Breast epithelium (tissue), 4 donors: ENCODE measurements at regions not wholly inside any gene's neighbourhood (a gene's known extent, or its start where the extent isn't known, plus 50 kb on each side); places are given as distances from the start of the nearest gene placed in this dataset.

Experiments
- DNase-seq, 2 donors: peaks; one replicate each; pipeline ENCODE4 v3.0.0-alpha.2; 2019; ENCODE audit warnings: low spot score in 2 of 2
- H3K27ac ChIP-seq, 2 donors: fragments of 200-600 bp; sonication (generic) in 1 of 2; one replicate each; pipeline ENCODE4 v1.5.1; 2016 to 2019; ENCODE audit warnings: mild to moderate bottlenecking in 1 of 2
- H3K27me3 ChIP-seq, 2 donors: fragments of 200-600 bp; sonication (generic) in 1 of 2; one replicate each; pipeline versions ENCODE4 v1.5.1 to v1.6.0; 2017 to 2019; ENCODE audit warnings: control low read depth in 1 of 2, mild to moderate bottlenecking in 1 of 2
- H3K36me3 ChIP-seq: fragments of 200-600 bp; one replicate; pipeline ENCODE4 v1.5.1; 2019
- H3K4me1 ChIP-seq, 2 donors: fragments of 200-600 bp; sonication (generic); one replicate each; pipeline ENCODE4 v1.5.1; 2016 to 2019; ENCODE audit warnings: control low read depth in 1 of 2
- H3K4me3 ChIP-seq, 3 donors: fragments of 200-600 bp; sonication (generic); 1 replicate in 2 of 3; 2 replicates in 1 of 3; pipeline ENCODE4 v1.5.1; 2016 to 2019; ENCODE audit warnings: mild to moderate bottlenecking in 3 of 3, moderate library complexity in 2 of 3
- H3K9me3 ChIP-seq, 2 donors: fragments of 200-600 bp; sonication (generic) in 1 of 2; one replicate each; pipeline ENCODE4 v1.5.1; 2016 to 2019; ENCODE audit warnings: control low read depth in 1 of 2
- POLR2A ChIP-seq: fragments of 450-650 bp; IDR thresholded peaks from one replicate; pipeline ENCODE4 v1.6.1; 2016; ENCODE audit warnings: antibody characterized with exemption, mild to moderate bottlenecking, moderate library complexity
- POLR2AphosphoS5 ChIP-seq, 3 donors: sonication (generic); formaldehyde crosslinking; IDR thresholded peaks; one replicate each; pipeline ENCODE4 v1.6.1; 2017; ENCODE audit warnings: antibody characterized with exemption in 3 of 3
- intact Hi-C: fragments of 100-400 bp; cut with DNase I; formaldehyde crosslinking; loops from one replicate; pipeline ENCODE4 v1.15.1; 2023; ENCODE audit warnings: low total_unique reads
- TF ChIP-seq, protein P1 (sequence below), 3 donors: fragments of 450-650 bp; IDR thresholded peaks; one replicate each; pipeline ENCODE4 v1.5.1; 2016 to 2017; ENCODE audit warnings: antibody characterized with exemption in 3 of 3, mild to moderate bottlenecking in 3 of 3, moderate library complexity in 3 of 3

DNA sequence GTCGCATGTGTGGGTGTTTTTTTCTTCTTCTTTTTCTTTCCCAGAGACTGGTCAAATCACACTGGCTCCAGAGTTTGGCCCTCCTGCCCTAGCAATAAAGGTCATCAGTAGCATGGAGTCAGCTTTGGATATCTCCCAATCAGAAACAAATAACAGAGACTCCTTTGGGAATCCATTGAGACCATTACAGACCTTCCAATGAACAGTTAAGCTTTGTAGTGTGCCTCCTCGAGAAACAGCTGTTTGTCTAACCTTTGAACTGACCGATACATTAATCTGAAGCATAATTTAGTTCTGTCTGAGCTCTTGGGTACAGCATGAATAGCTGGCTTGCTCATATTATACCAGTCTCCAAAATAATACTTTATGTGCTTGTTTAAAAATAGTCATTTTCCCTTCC, 1103.2 kb downstream of the GATA3 start:
- H3K36me3 ChIP-seq = no peaks in the 10 kb centered on the region
- H3K9me3 ChIP-seq = peaks cover 7 to 16% of the 10 kb centered on the region in 2 donors
- no peaks in the 10 kb centered on the region for H3K4me1 ChIP-seq
- no peaks in the 10 kb centered on the region for H3K27me3 ChIP-seq
- no peak overlapping the region for H3K4me3 ChIP-seq
- DNase-seq = no peak
- no peak overlapping the region for H3K27ac ChIP-seq
- TF ChIP-seq, protein P1, sequence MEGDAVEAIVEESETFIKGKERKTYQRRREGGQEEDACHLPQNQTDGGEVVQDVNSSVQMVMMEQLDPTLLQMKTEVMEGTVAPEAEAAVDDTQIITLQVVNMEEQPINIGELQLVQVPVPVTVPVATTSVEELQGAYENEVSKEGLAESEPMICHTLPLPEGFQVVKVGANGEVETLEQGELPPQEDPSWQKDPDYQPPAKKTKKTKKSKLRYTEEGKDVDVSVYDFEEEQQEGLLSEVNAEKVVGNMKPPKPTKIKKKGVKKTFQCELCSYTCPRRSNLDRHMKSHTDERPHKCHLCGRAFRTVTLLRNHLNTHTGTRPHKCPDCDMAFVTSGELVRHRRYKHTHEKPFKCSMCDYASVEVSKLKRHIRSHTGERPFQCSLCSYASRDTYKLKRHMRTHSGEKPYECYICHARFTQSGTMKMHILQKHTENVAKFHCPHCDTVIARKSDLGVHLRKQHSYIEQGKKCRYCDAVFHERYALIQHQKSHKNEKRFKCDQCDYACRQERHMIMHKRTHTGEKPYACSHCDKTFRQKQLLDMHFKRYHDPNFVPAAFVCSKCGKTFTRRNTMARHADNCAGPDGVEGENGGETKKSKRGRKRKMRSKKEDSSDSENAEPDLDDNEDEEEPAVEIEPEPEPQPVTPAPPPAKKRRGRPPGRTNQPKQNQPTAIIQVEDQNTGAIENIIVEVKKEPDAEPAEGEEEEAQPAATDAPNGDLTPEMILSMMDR (IDR thresholded peaks at IDR 0.05) = no peak
- no peak for TF ChIP-seq POLR2A
- no peak for TF ChIP-seq POLR2AphosphoS5 (IDR thresholded peaks at IDR 0.05)
- intact Hi-C loops = no loop called here

DNA sequence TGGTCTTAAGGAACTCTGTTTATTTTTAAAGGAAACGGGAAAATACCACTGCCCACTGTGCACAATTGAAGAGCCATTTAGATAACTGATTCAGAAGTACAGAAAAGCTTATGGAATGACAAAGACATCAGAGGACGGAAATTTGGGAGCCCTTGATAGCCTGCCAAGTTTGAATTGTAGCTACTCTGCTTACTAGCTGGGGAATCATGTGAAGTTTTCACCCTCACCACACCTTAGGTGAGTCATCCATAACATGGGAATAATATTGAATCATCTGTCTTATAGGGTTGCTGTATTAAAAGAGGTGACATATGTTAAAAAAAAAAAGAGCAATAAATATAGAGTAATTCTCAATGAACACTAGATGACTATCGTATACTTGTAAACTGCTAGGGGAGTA, 1104.2 kb downstream of the GATA3 start:
- H3K36me3 ChIP-seq = no peaks in the 10 kb centered on the region
- H3K4me1 ChIP-seq = no peaks in the 10 kb centered on the region
- no peak overlapping the region for H3K27ac ChIP-seq
- TF ChIP-seq POLR2AphosphoS5 (IDR thresholded peaks at IDR 0.05) = no peak
- intact Hi-C loops = no loop called here
- H3K4me3 ChIP-seq = no peak overlapping the region
- peaks cover 7 to 16% of the 10 kb centered on the region in 2 donors for H3K9me3 ChIP-seq
- no peaks in the 10 kb centered on the region for H3K27me3 ChIP-seq
- no peak for DNase-seq

DNA sequence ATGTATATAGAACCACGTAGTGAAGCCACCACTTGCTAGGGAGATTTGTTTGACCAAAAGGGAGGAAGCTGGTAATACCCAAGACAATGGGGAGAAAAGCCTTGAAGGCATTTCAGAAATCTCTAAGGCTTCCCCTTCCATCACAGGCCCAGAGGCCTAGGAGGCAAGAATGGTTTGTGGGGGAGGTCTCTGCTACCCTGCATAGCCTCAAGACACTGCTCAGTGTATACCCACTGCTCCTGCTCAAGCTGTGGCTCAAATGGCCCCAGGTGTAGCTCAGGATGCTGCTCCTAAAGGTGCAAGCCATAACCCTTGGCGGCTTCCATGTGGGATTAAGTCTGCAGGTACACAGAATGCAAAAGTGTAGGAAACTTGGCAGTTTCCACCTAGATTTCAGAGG, 1105.8 kb downstream of the GATA3 start:
- Histone ChIP-seq H3K27me3 (no peaks in the 10 kb centered on the region), H3K4me3 (no peak overlapping the region), H3K27ac (no peak overlapping the region), H3K36me3 (no peaks in the 10 kb centered on the region), H3K4me1 (no peaks in the 10 kb centered on the region), H3K9me3 (peaks cover 7 to 27% of the 10 kb centered on the region in 2 donors)
- no peak for DNase-seq
- TF ChIP-seq POLR2AphosphoS5 (IDR thresholded peaks at IDR 0.05) = no peak
- intact Hi-C loops = no loop called here

GRCh38 chr10:9163699-9164098, 1109.2 kb downstream of the GATA3 start:
- Histone ChIP-seq H3K4me3 (no peak overlapping the region), H3K27me3 (no peaks in the 10 kb centered on the region), H3K27ac (no peak overlapping the region), H3K36me3 (no peaks in the 10 kb centered on the region), H3K4me1 (no peaks in the 10 kb centered on the region), H3K9me3 (peaks cover 7 to 27% of the 10 kb centered on the region in 2 donors)
- intact Hi-C loops = no loop called here
- DNase-seq = no peak
- TF ChIP-seq POLR2A (no peak), POLR2AphosphoS5 (IDR thresholded peaks at IDR 0.05) (no peak)
- TF ChIP-seq, protein P1 (IDR thresholded peaks at IDR 0.05) = no peak

DNA sequence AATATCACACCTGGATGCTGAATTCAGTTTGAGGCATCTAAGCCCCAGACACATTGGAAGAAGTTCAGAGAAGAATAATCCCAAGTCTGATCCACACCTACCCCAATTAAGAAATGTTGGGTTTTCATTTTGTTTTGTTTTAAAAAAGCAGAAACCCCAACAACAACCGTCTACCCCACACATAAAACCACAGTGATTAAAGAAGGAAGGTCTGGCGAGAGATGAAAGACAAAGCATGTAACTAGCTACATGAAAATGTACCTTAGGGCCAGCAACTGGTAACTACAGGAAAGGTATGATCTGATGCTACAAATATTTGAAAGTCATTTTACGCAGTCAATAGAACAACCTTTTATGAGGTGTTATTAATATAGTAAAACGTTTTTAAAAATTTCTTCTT, 1112.3 kb downstream of the GATA3 start:
- Histone ChIP-seq H3K4me1 (no peaks in the 10 kb centered on the region), H3K27me3 (no peaks in the 10 kb centered on the region), H3K9me3 (peaks cover 0 to 11% of the 10 kb centered on the region in 2 donors), H3K36me3 (no peaks in the 10 kb centered on the region), H3K4me3 (no peak overlapping the region), H3K27ac (no peak overlapping the region)
- no peak for DNase-seq
- intact Hi-C loops = no loop called here
- no peak for TF ChIP-seq POLR2AphosphoS5 (IDR thresholded peaks at IDR 0.05)
- TF ChIP-seq, protein P1 (IDR thresholded peaks at IDR 0.05) = no peak
- TF ChIP-seq POLR2A = no peak

DNA sequence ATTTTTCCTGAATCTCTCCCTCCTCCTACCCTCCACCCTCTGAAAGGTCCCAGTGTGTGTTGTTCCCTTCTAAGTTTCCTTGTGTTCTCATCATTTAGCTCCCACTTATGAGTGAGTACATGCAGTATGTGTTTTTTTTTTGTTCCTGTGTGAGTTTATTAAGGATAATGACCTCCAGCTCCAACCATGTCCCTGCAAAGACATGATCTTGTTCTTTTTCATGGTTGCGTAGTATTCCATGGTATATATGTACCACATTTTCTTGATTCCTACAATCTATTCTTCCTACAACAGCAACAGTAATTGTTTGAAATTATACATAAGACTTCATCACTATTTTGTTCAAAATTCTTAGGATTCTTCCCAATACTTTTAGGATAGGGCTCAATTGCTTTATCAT, 1117.8 kb downstream of the GATA3 start:
- intact Hi-C loops = no loop called here
- Histone ChIP-seq H3K4me1 (no peaks in the 10 kb centered on the region), H3K27me3 (no peaks in the 10 kb centered on the region), H3K9me3 (peaks cover 0 to 4% of the 10 kb centered on the region in 2 donors), H3K27ac (no peak overlapping the region), H3K4me3 (no peak overlapping the region), H3K36me3 (no peaks in the 10 kb centered on the region)
- TF ChIP-seq POLR2A = no peak
- no peak for TF ChIP-seq POLR2AphosphoS5 (IDR thresholded peaks at IDR 0.05)
- TF ChIP-seq, protein P1 (IDR thresholded peaks at IDR 0.05) = no peak
- DNase-seq = no peak
